ENCODE measurements at regions not wholly inside any gene's neighbourhood (a gene's known extent, or its start where the extent isn't known, plus 50 kb on each side); places are given as distances from the start of the nearest gene placed in this dataset.

DNA sequence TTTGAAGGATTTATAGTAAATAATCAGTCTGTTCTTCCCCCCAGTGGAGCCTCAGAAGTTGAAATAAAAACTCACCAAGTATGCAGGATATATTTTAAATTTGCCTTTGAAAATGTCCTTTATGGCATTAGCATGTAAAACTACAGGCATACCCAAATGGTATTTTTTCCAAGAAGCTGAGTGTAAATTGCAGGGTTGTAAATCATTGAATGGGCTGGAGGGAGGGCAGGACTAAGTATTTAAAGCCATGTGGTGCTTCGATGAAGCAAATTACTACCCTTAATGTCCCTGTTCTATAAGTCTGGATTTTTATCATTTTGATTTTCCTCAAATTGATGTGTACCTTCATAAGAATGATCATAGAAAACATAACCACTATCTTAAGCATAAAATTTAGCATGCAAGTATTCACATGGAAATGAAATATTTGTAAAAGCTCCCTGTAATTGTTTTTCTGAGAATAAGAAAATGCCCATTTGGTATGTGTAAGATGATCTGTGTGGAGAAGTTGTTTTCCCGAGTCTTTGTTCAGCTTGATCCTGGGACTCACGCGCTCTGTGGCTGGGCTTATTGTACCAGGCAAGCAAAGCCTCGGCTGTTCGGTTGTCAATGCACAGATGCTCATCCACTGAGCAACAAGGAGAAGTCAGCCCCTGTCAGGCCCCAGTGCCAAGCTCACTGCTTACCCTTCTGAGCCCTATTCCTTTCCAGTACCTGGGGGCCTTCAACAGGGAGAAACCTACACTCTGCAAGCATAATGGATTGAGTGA is 66.7 kb downstream of the CD164 start:
- DNase-seq = no peak

- no peak for DNase-seq
Observed at GRCh38 chr6:109314313-109314712, 68.0 kb downstream of the CD164 start.

DNA sequence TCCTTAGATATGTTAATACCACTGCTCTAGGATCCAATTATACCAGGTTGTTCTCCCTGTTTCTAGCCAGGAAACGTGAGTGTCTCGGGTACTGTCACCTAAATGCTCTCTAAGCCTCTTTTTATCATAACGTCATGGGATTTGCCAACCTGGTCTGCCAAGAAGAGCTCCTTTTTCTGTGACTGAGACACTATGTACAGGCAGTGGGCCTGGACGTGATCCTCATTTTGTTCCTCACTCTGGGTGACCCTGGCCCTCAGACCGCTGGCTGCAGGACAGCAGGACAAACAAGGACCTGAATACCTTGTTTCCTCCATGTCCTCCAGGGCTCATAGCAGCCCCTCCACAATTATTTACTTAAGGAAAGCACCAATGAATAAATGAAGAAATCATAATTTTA is 69.1 kb downstream of the CD164 start:
- no peak for DNase-seq

DNA sequence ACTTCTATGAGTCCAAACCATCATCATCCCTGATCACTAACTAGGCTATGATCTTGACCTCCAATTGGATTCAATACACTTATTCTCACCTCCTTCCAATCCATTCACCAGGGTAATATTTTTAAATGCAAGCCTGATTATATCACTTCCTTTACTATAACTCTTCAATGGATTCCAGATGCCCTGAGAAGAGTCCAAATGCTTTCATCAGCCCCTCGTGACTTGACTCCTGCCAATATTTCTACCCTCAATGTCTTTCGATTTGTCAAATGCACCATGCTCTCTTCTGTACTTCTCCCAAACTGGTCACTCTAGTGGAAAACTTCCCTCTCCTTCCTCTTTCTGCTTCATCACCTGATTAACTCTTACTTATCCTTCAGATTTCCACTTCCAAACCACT is 70.8 kb downstream of the CD164 start:
- DNase-seq = no peak

GRCh38 chr6:109309917-109310316 is 72.3 kb downstream of the CD164 start:
- no peak for DNase-seq

DNA sequence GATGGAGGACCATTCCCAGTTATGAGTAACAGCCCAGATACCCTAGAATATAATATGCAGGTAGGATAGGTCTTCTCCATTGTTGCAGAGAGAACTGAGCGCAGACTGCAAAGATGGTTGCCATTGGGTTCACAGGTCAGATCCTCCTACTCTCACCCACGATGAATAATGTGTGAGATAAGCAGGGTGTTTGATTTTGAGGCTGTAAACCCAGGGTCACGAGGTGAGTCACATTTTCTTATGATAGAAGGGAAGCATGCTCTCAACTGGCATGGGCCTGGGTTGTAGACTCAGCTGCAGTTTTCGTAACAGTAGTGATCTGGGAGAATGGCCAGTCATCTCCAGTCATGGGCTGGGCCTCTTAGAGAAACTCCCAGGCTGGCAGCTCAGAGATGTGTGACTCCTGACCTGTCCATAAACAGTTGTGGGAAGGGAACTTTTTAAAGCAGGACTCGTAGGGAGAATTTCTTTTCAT is 74.2 kb downstream of the CD164 start:
- no peak for DNase-seq

- DNase-seq = no peak
Observed at GRCh38 chr6:109306733-109307132, 75.5 kb downstream of the CD164 start.

DNA sequence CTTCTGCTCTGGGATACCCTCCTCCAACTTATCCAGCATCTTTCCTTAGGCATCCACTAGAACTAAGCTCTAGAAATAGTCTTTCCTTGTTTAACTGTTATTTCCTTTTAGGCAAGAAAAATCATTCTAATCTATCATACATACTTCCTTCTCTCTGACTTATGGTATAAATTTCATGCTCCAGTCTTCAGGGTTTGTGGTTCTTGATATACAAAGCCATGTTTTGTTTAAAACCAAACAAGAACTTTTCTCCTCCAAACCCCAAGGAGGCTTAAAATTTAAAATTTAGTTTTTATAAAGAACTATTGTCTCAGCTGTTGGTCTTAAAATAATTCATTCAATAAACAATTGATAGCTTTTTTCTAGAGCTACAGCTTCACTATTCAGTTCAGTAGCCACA is 77.2 kb downstream of the CD164 start:
- DNase-seq = no peak

DNA sequence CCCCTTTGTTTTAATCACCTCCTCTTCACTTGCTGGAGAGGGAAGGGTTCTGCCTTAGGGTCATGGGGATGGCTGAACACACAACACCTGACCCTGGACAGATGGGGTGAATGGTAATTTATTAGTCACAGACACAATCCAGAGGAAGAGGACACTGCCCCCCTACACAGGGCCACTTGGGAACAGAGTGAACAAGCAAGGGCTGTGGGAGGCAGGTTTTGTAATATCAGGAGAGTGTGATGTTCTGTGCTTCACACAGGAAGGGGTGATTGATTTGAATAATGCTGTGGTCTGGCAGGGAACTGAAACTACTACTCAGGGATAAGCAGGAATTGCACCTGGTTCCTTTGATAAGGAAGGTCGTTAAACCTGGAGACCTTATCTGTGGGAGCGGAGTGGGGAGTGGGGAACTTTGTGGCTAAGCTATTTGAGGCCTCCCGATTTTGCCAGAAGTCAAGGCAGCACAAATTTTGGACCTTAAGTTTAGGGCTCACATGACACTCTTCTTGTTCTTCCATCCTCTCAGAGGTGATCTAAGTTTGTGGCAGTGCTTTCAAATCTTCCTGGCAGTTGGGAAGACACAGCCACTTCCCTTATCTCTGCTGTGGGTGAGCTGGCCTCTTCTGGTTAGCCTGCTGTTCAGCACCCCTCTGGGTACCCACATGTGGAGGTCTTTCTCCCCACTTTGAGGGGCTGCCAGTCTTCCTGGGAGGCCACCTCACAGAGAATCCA is 77.8 kb downstream of the CD164 start:
- DNase-seq = no peak

DNA sequence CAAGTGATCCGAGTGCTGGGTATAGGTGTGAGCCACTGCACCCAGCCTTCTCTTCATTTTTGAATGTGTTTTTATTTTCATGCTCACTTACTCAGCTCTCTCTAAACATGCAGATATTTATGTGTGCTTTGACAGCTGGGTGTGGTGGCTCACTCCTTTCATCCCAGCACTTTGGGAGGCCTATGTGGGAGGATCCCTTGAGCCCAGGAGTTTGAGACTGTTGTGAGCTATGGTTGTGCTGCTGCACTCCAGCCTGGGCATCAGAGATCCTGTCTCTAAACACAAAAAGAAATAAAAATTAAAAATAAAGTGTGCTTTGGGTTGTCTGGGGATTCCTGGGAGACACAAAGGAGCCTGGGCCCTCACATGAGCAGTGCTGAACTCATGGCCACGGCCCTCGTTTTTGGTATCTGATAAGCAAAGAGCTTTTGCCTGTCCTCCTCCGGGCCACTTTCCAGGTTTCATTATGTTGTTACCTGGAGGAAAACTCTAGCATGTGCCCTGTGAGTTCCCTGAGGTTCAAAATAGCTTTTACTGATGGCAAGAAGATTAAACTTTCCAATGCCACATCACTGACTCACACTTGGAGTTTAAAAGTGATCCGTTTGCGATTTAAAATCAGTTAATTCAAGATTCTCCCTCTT is 78.5 kb downstream of the CD164 start:
- DNase-seq = no peak

GRCh38 chr6:109303164-109303563 is 79.1 kb downstream of the CD164 start:
- no peak for DNase-seq

- no peak for DNase-seq
Observed at GRCh38 chr6:109302176-109302575, 80.1 kb downstream of the CD164 start.

GRCh38 chr6:109301418-109301817 is 80.8 kb downstream of the CD164 start:
- no peak for DNase-seq

DNA sequence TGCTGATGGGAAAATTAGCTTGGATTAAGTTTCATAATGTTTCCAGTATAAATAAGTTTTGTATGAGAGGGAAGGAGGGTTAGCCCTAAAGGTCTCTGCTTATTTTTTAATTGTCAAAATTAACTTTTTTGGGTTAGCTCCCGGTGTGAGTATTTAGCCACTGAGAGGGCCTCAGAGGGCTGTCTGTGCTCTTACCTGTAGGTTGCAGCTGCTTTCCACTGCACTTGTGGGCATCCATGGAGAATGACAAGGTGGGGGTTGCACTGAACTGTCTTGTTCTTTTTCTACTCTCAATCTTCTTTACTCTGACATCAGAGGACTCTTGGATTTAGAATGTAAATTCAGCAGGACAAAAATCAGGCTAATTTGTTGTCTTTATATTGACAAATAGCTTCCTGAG is 81.4 kb downstream of the CD164 start:
- DNase-seq = peak in 1 of 2 experiments; percentile 24

DNA sequence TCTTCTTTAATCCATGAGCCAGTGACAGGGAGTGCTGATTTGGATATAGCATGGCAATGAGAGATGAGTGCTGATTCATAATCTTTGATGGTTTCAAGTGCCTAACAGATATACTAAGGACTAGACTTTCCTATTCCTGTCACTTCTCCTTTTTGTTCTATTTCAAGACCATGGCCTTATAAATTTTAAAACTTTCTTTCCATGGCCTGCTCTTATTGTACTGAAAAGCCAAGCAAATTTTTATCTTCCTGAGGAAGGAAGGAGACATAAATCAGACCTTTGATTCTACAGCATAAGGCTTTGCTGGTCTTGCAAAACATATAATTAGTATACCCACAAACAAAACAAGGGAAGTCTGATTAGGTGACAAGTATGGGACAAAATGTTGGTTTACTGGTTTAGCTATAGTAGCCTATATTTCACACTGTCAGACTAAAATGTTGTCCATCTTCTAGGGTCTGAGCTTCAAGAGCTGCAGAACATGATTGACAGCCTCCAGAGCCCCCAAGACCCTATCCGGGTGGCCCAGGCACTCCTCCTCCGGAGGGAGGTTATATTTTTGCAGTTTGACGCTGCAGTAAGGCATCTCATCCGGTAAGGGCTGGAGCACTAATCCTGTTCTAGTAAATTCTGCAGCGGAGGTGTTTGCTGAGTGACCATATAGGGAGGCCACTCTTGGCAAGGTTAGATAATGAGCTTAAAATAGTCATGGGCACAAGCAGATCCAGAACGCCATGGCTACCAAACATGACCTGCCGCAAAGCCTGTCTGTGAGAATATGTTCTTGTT is 82.3 kb downstream of the CD164 start:
- no peak for DNase-seq

GRCh38 chr6:109299265-109299607 is 83.0 kb downstream of the CD164 start:
- DNase-seq = no peak

- no peak for DNase-seq
Observed at GRCh38 chr6:109298605-109299264, 83.5 kb downstream of the CD164 start.

DNA sequence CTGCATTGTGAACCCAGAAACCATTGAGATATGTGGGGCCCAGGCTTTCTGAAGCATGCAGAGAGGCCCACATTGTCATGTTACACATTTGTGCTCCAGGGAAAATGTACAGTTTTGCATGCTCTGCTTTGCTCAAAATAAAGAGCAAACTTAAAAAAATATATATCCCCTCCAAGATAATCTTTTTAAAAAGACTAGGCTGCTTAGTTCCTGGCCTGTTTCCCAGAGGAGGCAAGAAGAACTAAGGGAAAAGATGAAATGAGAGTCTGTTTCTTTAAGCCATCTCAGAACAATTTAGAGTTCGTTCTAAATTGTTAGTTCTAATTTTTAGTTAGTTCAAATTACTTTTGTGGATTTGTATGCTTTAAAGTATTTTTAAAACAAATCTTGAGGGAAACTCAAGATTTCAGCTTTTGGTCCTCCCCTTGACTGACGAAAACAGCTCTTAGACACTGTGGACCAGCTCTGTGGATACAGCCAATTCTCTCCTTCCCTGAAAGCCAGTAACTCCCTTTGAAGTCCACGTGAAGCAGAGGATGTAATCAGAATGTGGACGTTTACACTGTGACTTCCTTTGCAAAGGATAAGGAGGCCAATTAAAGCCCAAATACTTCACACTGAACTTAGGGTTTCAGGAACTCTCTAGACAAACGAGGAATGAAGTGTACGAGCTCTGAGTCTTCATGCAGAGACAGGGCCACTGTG is 84.7 kb downstream of the CD164 start:
- DNase-seq = no peak

GRCh38 chr6:109296971-109297372 is 85.3 kb downstream of the CD164 start:
- DNase-seq = no peak

- DNase-seq = peak in 1 of 2 experiments; percentile 69
Observed at GRCh38 chr6:109296452-109296851, 85.8 kb downstream of the CD164 start.

- no peak for DNase-seq
Observed at GRCh38 chr6:109295774-109296156, 86.5 kb downstream of the CD164 start.

Measured in NCI-H2081 (cell line).